SKM-1 treated with dmso at 0.1 percent for 144 hours (cell line): ENCODE measurements at regions not wholly inside any gene's neighbourhood (a gene's known extent, or its start where the extent isn't known, plus 50 kb on each side); places are given as distances from the start of the nearest gene placed in this dataset.
"Not testable (repeated sequence)": the region's sequence is repeated elsewhere in the genome, so short reads cannot be mapped to it uniquely, and the experiment has no call there.

Experiments used
- DNase-seq: peaks from one replicate; lab custom pipeline; 2025; ENCODE audit not compliant: unreplicated experiment; lab: John Stamatoyannopoulos, UW

- no peak for DNase-seq
These were observed 119.7 kb upstream of the CRIM1 start for GRCh38 chr2:36235882-36236281.

GRCh38 chr2:36235426-36235825, 120.2 kb upstream of the CRIM1 start:
- no peak for DNase-seq

- DNase-seq: no peak
These were observed 132.3 kb upstream of the CRIM1 start for GRCh38 chr2:36223259-36223658.

- DNase-seq: no peak
These were observed 133.1 kb upstream of the CRIM1 start for GRCh38 chr2:36222485-36222884.

GRCh38 chr2:36214691-36215090, 140.9 kb upstream of the CRIM1 start:
- DNase-seq: no peak

GRCh38 chr2:36203366-36203765, 152.2 kb upstream of the CRIM1 start:
- no peak for DNase-seq

- no peak for DNase-seq
These were observed 158.2 kb upstream of the CRIM1 start for GRCh38 chr2:36197181-36197971.

GRCh38 chr2:36193680-36194079, 161.9 kb upstream of the CRIM1 start:
- no peak for DNase-seq

GRCh38 chr2:36192983-36193382, 162.6 kb upstream of the CRIM1 start:
- DNase-seq: no peak

- DNase-seq: no peak
These were observed 165.5 kb upstream of the CRIM1 start for GRCh38 chr2:36190097-36190496.

GRCh38 chr2:36185624-36186023, 170.0 kb upstream of the CRIM1 start:
- DNase-seq: no peak

GRCh38 chr2:36184848-36185247, 170.7 kb upstream of the CRIM1 start:
- DNase-seq: no peak

- not testable (repeated sequence) for DNase-seq
These were observed 174.6 kb upstream of the CRIM1 start for GRCh38 chr2:36180789-36181482.

GRCh38 chr2:36180293-36180692, 175.3 kb upstream of the CRIM1 start:
- not testable (repeated sequence) for DNase-seq

- not testable (repeated sequence) for DNase-seq
These were observed 175.8 kb upstream of the CRIM1 start for GRCh38 chr2:36179668-36180269.

GRCh38 chr2:36178384-36178783, 177.2 kb upstream of the CRIM1 start:
- no peak for DNase-seq

- no peak for DNase-seq
These were observed 178.3 kb upstream of the CRIM1 start for GRCh38 chr2:36177282-36177681.

- no peak for DNase-seq
These were observed 180.7 kb upstream of the CRIM1 start for GRCh38 chr2:36174920-36175319.

GRCh38 chr2:36173760-36174404, 181.7 kb upstream of the CRIM1 start:
- DNase-seq: no peak

- DNase-seq: no peak
These were observed 182.8 kb upstream of the CRIM1 start for GRCh38 chr2:36172824-36173223.

- DNase-seq: no peak
These were observed 184.8 kb upstream of the CRIM1 start for GRCh38 chr2:36170805-36171204.

- no peak for DNase-seq
These were observed 185.7 kb upstream of the CRIM1 start for GRCh38 chr2:36169843-36170242.
